ENCODE measurements at regions not wholly inside any gene's neighbourhood (a gene's known extent, or its start where the extent isn't known, plus 50 kb on each side); places are given as distances from the start of the nearest gene placed in this dataset.

DNA sequence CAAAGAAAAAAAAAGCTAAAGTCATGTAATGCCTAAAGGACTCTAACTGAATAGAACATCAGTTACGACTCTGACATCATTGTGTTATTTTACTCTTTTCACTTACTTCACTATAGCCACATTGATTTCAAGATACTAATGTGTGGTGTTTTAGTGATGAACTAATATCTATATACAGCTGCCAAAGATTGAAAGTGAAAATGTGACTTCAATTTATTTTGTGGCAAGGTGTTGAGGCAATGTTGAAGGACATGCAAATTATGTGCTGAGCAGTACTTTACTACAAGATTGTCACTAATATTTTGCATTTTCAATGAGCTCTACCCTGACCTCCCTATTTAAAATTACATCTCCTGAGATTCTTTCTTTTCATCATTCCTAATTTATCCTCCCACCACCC lies 1911.9 kb upstream of the PCDH20 start:
- no peak overlapping the region for H3K27ac ChIP-seq (ENCODE audit: low read depth in 1 of 2, low read length in 2 of 2)
- H3K9me3 Mint-ChIP-seq = peaks cover 9% of the 10 kb centered on the region
- ATAC-seq (ENCODE audit: poor library complexity) (no peak), DNase-seq (no peak)
- H3K4me3 ChIP-seq (ENCODE audit: low read length) = no peak overlapping the region
- no peak overlapping the region for H3K4me3 Mint-ChIP-seq
- H3K27ac Mint-ChIP-seq = no peak overlapping the region
- ChIA-PET CTCF (no interaction called here), POLR2A (no interaction called here)
- TF ChIP-seq, protein P1, sequence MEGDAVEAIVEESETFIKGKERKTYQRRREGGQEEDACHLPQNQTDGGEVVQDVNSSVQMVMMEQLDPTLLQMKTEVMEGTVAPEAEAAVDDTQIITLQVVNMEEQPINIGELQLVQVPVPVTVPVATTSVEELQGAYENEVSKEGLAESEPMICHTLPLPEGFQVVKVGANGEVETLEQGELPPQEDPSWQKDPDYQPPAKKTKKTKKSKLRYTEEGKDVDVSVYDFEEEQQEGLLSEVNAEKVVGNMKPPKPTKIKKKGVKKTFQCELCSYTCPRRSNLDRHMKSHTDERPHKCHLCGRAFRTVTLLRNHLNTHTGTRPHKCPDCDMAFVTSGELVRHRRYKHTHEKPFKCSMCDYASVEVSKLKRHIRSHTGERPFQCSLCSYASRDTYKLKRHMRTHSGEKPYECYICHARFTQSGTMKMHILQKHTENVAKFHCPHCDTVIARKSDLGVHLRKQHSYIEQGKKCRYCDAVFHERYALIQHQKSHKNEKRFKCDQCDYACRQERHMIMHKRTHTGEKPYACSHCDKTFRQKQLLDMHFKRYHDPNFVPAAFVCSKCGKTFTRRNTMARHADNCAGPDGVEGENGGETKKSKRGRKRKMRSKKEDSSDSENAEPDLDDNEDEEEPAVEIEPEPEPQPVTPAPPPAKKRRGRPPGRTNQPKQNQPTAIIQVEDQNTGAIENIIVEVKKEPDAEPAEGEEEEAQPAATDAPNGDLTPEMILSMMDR (IDR thresholded peaks at IDR 0.05) = no peak
- H3K9me3 ChIP-seq (ENCODE audit: control insufficient read depth in 1 of 2, insufficient read depth in 1 of 2, low read length in 2 of 2) = peaks cover 0 to 3% of the 10 kb centered on the region in 2 experiments
- intact Hi-C loops (cut with DNase I, micrococcal nuclease) = no loop called here
- H3K36me3 ChIP-seq (ENCODE audit: insufficient read depth, low read length) = no peaks in the 10 kb centered on the region
- H3K36me3 Mint-ChIP-seq (ENCODE audit: low read depth) = no peaks in the 10 kb centered on the region
- no peaks in the 10 kb centered on the region for H3K4me1 Mint-ChIP-seq (ENCODE audit: low read depth)
- H3K27me3 ChIP-seq (ENCODE audit: control insufficient read depth in 1 of 2, insufficient read depth in 2 of 2, low read length in 2 of 2) = no peaks in the 10 kb centered on the region
- H3K27me3 Mint-ChIP-seq = no peaks in the 10 kb centered on the region
- H3K4me1 ChIP-seq (ENCODE audit: insufficient read depth, low read length) = no peaks in the 10 kb centered on the region

DNA sequence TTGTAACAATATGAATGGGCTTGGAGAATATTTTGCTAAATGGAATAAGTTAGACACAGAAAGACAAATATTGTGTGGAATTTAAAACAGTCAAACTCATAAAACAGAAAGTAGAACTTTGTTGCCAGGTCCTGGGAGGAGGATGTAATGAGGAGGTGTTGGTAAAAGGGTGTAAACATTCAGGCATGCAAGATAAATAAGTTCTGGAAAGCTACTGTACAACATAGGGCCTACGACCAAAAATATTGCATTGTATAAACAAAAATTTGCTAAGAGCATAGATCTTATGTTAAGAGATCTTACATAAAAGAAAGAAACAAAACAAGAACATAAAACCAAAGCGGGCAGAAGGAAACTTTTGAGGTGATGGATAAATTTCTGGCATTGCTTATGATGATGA lies 1907.8 kb upstream of the PCDH20 start:
- H3K4me1 ChIP-seq (ENCODE audit: insufficient read depth, low read length) = no peaks in the 10 kb centered on the region
- H3K27me3 ChIP-seq (ENCODE audit: control insufficient read depth in 1 of 2, insufficient read depth in 2 of 2, low read length in 2 of 2) = no peaks in the 10 kb centered on the region
- peaks cover 0 to 3% of the 10 kb centered on the region in 2 experiments for H3K9me3 ChIP-seq (ENCODE audit: control insufficient read depth in 1 of 2, insufficient read depth in 1 of 2, low read length in 2 of 2)
- Mint-ChIP-seq H3K4me3 (no peak overlapping the region), H3K27ac (no peak overlapping the region), H3K4me1 (ENCODE audit: low read depth) (no peaks in the 10 kb centered on the region), H3K36me3 (ENCODE audit: low read depth) (no peaks in the 10 kb centered on the region), H3K27me3 (no peaks in the 10 kb centered on the region), H3K9me3 (peaks cover 6% of the 10 kb centered on the region)
- no peak overlapping the region for H3K27ac ChIP-seq (ENCODE audit: low read depth in 1 of 2, low read length in 2 of 2)
- ATAC-seq (ENCODE audit: poor library complexity) (no peak), DNase-seq (no peak)
- no peaks in the 10 kb centered on the region for H3K36me3 ChIP-seq (ENCODE audit: insufficient read depth, low read length)
- TF ChIP-seq, protein P1 (IDR thresholded peaks at IDR 0.05) = no peak
- H3K4me3 ChIP-seq (ENCODE audit: low read length) = no peak overlapping the region
- CTCF ChIA-PET = no interaction called here
- intact Hi-C loops (cut with DNase I, micrococcal nuclease) = no loop called here
- POLR2A ChIA-PET = no interaction called here

DNA sequence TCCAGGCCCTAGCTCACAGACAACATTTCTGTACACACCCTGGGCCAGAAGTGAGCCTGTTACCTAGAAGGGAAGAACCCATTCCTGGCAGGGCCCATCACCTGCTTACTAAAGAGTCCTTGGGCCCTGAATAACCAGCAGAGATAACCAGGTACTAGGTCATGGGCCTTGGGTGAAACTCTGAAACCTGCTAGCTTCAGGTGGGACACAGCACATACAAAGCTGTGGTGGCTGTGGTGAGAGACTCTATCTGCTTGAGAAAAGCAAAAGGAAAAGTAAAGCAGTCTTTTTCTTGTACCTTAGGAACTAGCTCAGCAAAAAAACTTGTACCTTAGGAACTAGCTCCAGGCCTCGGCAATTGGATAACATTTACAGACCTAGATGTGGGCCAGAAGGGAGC lies 1895.9 kb upstream of the PCDH20 start:
- H3K4me3 ChIP-seq (ENCODE audit: low read length) = no peak overlapping the region
- DNase-seq = no peak
- no peak overlapping the region for H3K27ac Mint-ChIP-seq
- H3K27ac ChIP-seq (ENCODE audit: low read depth in 1 of 2, low read length in 2 of 2) = no peak overlapping the region
- H3K36me3 ChIP-seq (ENCODE audit: insufficient read depth, low read length) = no peaks in the 10 kb centered on the region
- intact Hi-C loops (cut with DNase I, micrococcal nuclease) = no loop called here
- H3K4me1 Mint-ChIP-seq (ENCODE audit: low read depth) = no peaks in the 10 kb centered on the region
- POLR2A ChIA-PET = no interaction called here
- no peak overlapping the region for H3K4me3 Mint-ChIP-seq
- TF ChIP-seq, protein P1 (IDR thresholded peaks at IDR 0.05) = no peak
- no peak for ATAC-seq (ENCODE audit: poor library complexity)
- peaks cover 3% of the 10 kb centered on the region for H3K9me3 Mint-ChIP-seq
- H3K9me3 ChIP-seq (ENCODE audit: control insufficient read depth in 1 of 2, insufficient read depth in 1 of 2, low read length in 2 of 2) = peaks cover 0 to 3% of the 10 kb centered on the region in 2 experiments
- CTCF ChIA-PET = no interaction called here
- no peaks in the 10 kb centered on the region for H3K36me3 Mint-ChIP-seq (ENCODE audit: low read depth)
- H3K4me1 ChIP-seq (ENCODE audit: insufficient read depth, low read length) = no peaks in the 10 kb centered on the region
- no peaks in the 10 kb centered on the region for H3K27me3 ChIP-seq (ENCODE audit: control insufficient read depth in 1 of 2, insufficient read depth in 2 of 2, low read length in 2 of 2)
- no peaks in the 10 kb centered on the region for H3K27me3 Mint-ChIP-seq
